HL-60 (cell line): ENCODE measurements at regions not wholly inside any gene's neighbourhood (a gene's known extent, or its start where the extent isn't known, plus 50 kb on each side); places are given as distances from the start of the nearest gene placed in this dataset.

ENCODE experiments used
- DNase-seq, 2 experiments: peaks; one replicate each; pipeline ENCODE4 v3.0.0-alpha.2; 2010 to 2020; ENCODE audit warnings: low read depth in 1 of 2, low spot score in 1 of 2
- H3K27ac ChIP-seq: fragments of 250-450 bp; sonication (Bioruptor Pico); replicated peaks from 2 replicates; pipeline ENCODE4 v1.5.1; 2020; ENCODE audit warnings: mild to moderate bottlenecking, moderate library complexity
- H3K27me3 ChIP-seq: fragments of 250-450 bp; sonication (Bioruptor Pico); 2 replicates; pipeline ENCODE4 v1.5.1; 2021; ENCODE audit warnings: mild to moderate bottlenecking, moderate library complexity; ENCODE audit not compliant: insufficient read depth, poor library complexity, severe bottlenecking
- H3K4me3 ChIP-seq: replicated peaks from 2 replicates; pipeline ENCODE4 v1.5.1; 2011; ENCODE audit warnings: mild to moderate bottlenecking, control low read depth, low read length; ENCODE audit not compliant: insufficient read depth
- CTCF ChIP-seq: IDR thresholded peaks from one replicate; pipeline ENCODE4 v1.5.1; 2011; ENCODE audit warnings: low read length, control low read depth, inconsistent platforms; ENCODE audit not compliant: insufficient read depth
- GABPA ChIP-seq: IDR thresholded peaks from 2 replicates; pipeline ENCODE4 v1.6.1; 2012; ENCODE audit warnings: low read depth
- POLR2AphosphoS5 ChIP-seq: IDR thresholded peaks from 2 replicates; pipeline ENCODE4 v1.6.1; 2012; ENCODE audit warnings: low read depth
- REST ChIP-seq: IDR thresholded peaks from 2 replicates; pipeline ENCODE4 v1.6.1; 2012; ENCODE audit warnings: low read depth; ENCODE audit not compliant: insufficient replicate concordance
- SPI1 ChIP-seq: IDR thresholded peaks from 2 replicates; pipeline ENCODE4 v1.6.1; 2012; ENCODE audit warnings: low read depth, mild to moderate bottlenecking, borderline replicate concordance

GRCh38 chr10:62959553-62959952 is 143.4 kb upstream of the EGR2 start:
- no peak overlapping the region for H3K4me3 ChIP-seq
- H3K27ac ChIP-seq, result no peak overlapping the region
- TF ChIP-seq POLR2AphosphoS5 (no peak), REST (no peak), GABPA (no peak), SPI1 (no peak), CTCF (no peak)
- no peak for DNase-seq
- H3K27me3 ChIP-seq, result no peaks in the 10 kb centered on the region

- no peaks in the 10 kb centered on the region for H3K27me3 ChIP-seq
- no peak overlapping the region for H3K27ac ChIP-seq
- H3K4me3 ChIP-seq, result no peak overlapping the region
- TF ChIP-seq GABPA, result no peak
- TF ChIP-seq SPI1, result no peak
- TF ChIP-seq CTCF, result no peak
- no peak for TF ChIP-seq REST
- no peak for TF ChIP-seq POLR2AphosphoS5
- no peak for DNase-seq
Observed at GRCh38 chr10:62958980-62959379, 142.8 kb upstream of the EGR2 start.

- Histone ChIP-seq H3K27me3 (no peaks in the 10 kb centered on the region), H3K27ac (no peak overlapping the region), H3K4me3 (no peak overlapping the region)
- no peak for DNase-seq
- no peak for TF ChIP-seq GABPA
- TF ChIP-seq SPI1, result no peak
- TF ChIP-seq POLR2AphosphoS5, result no peak
- no peak for TF ChIP-seq CTCF
- no peak for TF ChIP-seq REST
Observed at GRCh38 chr10:62946278-62946677, 130.1 kb upstream of the EGR2 start.
